OCI-LY7 (cell line): ENCODE measurements at regions not wholly inside any gene's neighbourhood (a gene's known extent, or its start where the extent isn't known, plus 50 kb on each side); places are given as distances from the start of the nearest gene placed in this dataset.
"Not testable (repeated sequence)": the region's sequence is repeated elsewhere in the genome, so short reads cannot be mapped to it uniquely, and the experiment has no call there.

ENCODE experiments used
- CTCF ChIP-seq: fragments of 200-600 bp; sonication (generic); conservative IDR thresholded peaks from 2 replicates; pipeline ENCODE4 v1.5.1; 2014; ENCODE audit warnings: mild to moderate bottlenecking, antibody characterized with exemption, low read length, moderate library complexity, mixed read lengths
- EZH2phosphoT487 ChIP-seq: fragments of 200-600 bp; sonication (generic); IDR thresholded peaks from 2 replicates; pipeline ENCODE4 v1.6.1; 2018; ENCODE audit warnings: low read depth, borderline replicate concordance, mild to moderate bottlenecking, mixed run types, antibody characterized with exemption, low read length, moderate library complexity, mixed read lengths

GRCh38 chr10:46749470-46749869 is 161.8 kb upstream of the PTPN20 start:
- TF ChIP-seq CTCF, EZH2phosphoT487: not testable (repeated sequence)
